Keratinocyte (primary cell): ENCODE measurements at regions not wholly inside any gene's neighbourhood (a gene's known extent, or its start where the extent isn't known, plus 50 kb on each side); places are given as distances from the start of the nearest gene placed in this dataset.

Source experiments
- DNase-seq: peaks from one replicate; pipeline ENCODE4 v3.0.0-alpha.2; 2011; ENCODE audit warnings: low read depth, missing footprints, low spot score
- FAIRE-seq: peaks from 2 replicates; lab custom pipeline; 2011; peaks lifted over from hg19 to GRCh38; lab: Jason Lieb, UNC
- H2AFZ ChIP-seq: 2 replicates; pipeline ENCODE4 v1.6.0; 2012; ENCODE audit warnings: low read length, control low read depth, inconsistent platforms; ENCODE audit not compliant: control insufficient read depth
- H3K27ac ChIP-seq: 2 replicates; pipeline ENCODE4 v1.5.1; 2011; ENCODE audit warnings: low read length; ENCODE audit not compliant: control insufficient read depth, insufficient read depth
- H3K27me3 ChIP-seq: 3 replicates; pipeline ENCODE4 v1.6.0; 2011; ENCODE audit warnings: low read length; ENCODE audit not compliant: control insufficient read depth, insufficient read depth; ENCODE audit errors: extremely low read depth
- H3K36me3 ChIP-seq, 2 experiments: 2 replicates in 1 of 2; 3 replicates in 1 of 2; pipeline ENCODE4 v1.5.1; 2011; ENCODE audit warnings: low read length in 2 of 2, mild to moderate bottlenecking in 1 of 2; ENCODE audit not compliant: control insufficient read depth in 2 of 2, insufficient read depth in 2 of 2; ENCODE audit errors: extremely low read depth in 1 of 2
- H3K4me1 ChIP-seq: 3 replicates; pipeline ENCODE4 v1.5.1; 2011; ENCODE audit warnings: low read length; ENCODE audit not compliant: control insufficient read depth, insufficient read depth; ENCODE audit errors: extremely low read depth
- H3K4me2 ChIP-seq: 3 replicates; pipeline ENCODE4 v1.6.0; 2011; ENCODE audit warnings: low read depth, low read length; ENCODE audit not compliant: control insufficient read depth, insufficient read depth; ENCODE audit errors: extremely low read depth
- H3K4me3 ChIP-seq, 3 experiments: fragments of 200-600 bp in 1 of 3; sonication (generic) in 1 of 3; 2 replicates in 2 of 3; 3 replicates in 1 of 3; pipeline ENCODE4 v1.5.1; 2011 to 2016; ENCODE audit warnings: low read length in 3 of 3, mild to moderate bottlenecking in 3 of 3, control low read depth in 2 of 3, inconsistent platforms in 1 of 3, low read depth in 1 of 3, mixed read lengths in 1 of 3, mixed run types in 1 of 3, moderate library complexity in 1 of 3; ENCODE audit not compliant: control insufficient read depth in 2 of 3, insufficient read depth in 2 of 3; ENCODE audit errors: extremely low read depth in 1 of 3
- H3K79me2 ChIP-seq: 2 replicates; pipeline ENCODE4 v1.6.0; 2012; ENCODE audit warnings: low read length; ENCODE audit not compliant: control insufficient read depth, insufficient read depth
- H3K9ac ChIP-seq: 3 replicates; pipeline ENCODE4 v1.6.0; 2011; ENCODE audit warnings: low read length; ENCODE audit not compliant: control insufficient read depth, insufficient read depth; ENCODE audit errors: extremely low read depth
- H3K9me1 ChIP-seq: 3 replicates; pipeline ENCODE4 v1.6.0; 2011; ENCODE audit warnings: low read length; ENCODE audit not compliant: control insufficient read depth, insufficient read depth; ENCODE audit errors: extremely low read depth
- H3K9me3 ChIP-seq: 2 replicates; pipeline ENCODE4 v1.5.1; 2012; ENCODE audit warnings: low read depth, low read length; ENCODE audit not compliant: control insufficient read depth
- H4K20me1 ChIP-seq: 3 replicates; pipeline ENCODE4 v1.6.0; 2011; ENCODE audit warnings: low read length; ENCODE audit not compliant: control insufficient read depth, insufficient read depth; ENCODE audit errors: extremely low read depth
- EZH2 ChIP-seq: IDR thresholded peaks from one replicate; pipeline ENCODE4 v1.6.1; 2012; ENCODE audit warnings: inconsistent platforms, mild to moderate bottlenecking, low read length, moderate library complexity
- dilution Hi-C: fragments of 300-500 bp; cut with MboI; formaldehyde crosslinking; loops from one replicate; pipeline ENCODE4 v1.7.0; 2020; ENCODE audit warnings: low sequenced_read_pairs; ENCODE audit not compliant: extremely low pct_ligation_motif_present
- TF ChIP-seq, protein P1 (sequence below), 3 experiments: IDR thresholded peaks in 1 of 3; conservative IDR thresholded peaks in 1 of 3; optimal IDR thresholded peaks in 1 of 3; 2 replicates in 2 of 3; 3 replicates in 1 of 3; pipeline versions ENCODE3 to v1.5.1; 2011; ENCODE audit warnings: low read length in 3 of 3, mild to moderate bottlenecking in 3 of 3, moderate library complexity in 2 of 3, control low read depth in 1 of 3, inconsistent platforms in 1 of 3; ENCODE audit not compliant: insufficient read depth in 2 of 3; ENCODE audit errors: extremely low read depth in 1 of 3

DNA sequence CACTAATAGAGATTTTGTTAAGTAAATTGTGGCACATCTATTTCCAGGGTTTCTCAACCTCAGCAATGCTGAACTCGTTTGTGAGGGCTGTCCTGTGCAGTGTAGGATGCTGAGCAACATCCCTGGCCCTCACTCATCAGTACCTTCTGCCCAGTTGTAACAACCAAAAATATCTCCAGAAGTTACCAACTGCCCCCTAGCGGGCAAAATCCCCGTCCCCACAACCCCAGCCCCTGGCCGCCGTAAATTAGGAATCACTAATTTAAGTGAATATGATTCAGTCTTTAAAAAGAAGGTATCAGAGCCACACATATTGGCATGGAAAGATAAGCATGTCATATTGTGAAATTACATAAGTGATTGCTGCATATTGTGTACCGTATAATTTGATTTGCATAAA lies 123.4 kb downstream of the ASB9 start:
- FAIRE-seq (peak; percentile 57), DNase-seq (no peak)
- Histone ChIP-seq H3K4me3 (no peak overlapping the region), H3K27me3 (no peaks in the 10 kb centered on the region), H3K27ac (no peak overlapping the region), H3K4me1 (peaks cover 12% of the 10 kb centered on the region), H3K9me3 (no peaks in the 10 kb centered on the region), H3K79me2 (no peaks in the 10 kb centered on the region), H2AFZ (no peak overlapping the region), H3K9me1 (no peaks in the 10 kb centered on the region), H3K4me2 (no peak overlapping the region), H3K9ac (no peak overlapping the region), H4K20me1 (no peaks in the 10 kb centered on the region), H3K36me3 (no peaks in the 10 kb centered on the region)
- no peak for TF ChIP-seq EZH2
- TF ChIP-seq, protein P1, sequence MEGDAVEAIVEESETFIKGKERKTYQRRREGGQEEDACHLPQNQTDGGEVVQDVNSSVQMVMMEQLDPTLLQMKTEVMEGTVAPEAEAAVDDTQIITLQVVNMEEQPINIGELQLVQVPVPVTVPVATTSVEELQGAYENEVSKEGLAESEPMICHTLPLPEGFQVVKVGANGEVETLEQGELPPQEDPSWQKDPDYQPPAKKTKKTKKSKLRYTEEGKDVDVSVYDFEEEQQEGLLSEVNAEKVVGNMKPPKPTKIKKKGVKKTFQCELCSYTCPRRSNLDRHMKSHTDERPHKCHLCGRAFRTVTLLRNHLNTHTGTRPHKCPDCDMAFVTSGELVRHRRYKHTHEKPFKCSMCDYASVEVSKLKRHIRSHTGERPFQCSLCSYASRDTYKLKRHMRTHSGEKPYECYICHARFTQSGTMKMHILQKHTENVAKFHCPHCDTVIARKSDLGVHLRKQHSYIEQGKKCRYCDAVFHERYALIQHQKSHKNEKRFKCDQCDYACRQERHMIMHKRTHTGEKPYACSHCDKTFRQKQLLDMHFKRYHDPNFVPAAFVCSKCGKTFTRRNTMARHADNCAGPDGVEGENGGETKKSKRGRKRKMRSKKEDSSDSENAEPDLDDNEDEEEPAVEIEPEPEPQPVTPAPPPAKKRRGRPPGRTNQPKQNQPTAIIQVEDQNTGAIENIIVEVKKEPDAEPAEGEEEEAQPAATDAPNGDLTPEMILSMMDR (optimal IDR thresholded peaks at IDR 0.05 in 1 of 3, IDR thresholded peaks at IDR 0.05 in 1 of 3, conservative IDR thresholded peaks at IDR 0.05 in 1 of 3; ENCODE audit: extremely low read depth in 1 of 3, insufficient read depth in 2 of 3, low read length in 3 of 3), result peak; percentile 24 to 60 (median 42)
- dilution Hi-C loops, result no loop called here

DNA sequence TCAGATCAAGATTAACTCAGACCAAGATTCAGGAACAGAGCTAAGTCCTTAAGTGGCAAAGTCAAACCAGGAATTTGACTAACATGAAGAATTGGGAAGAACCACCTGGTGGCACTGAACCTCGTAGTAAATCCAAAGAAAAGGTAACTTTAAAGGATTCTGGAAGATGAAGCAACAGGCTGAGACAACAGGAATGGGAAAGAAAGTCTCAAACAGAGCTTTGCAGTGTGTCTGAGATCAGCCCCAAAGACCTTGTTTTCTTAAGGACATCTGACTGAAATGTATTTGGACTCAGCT lies 126.1 kb downstream of the ASB9 start:
- FAIRE-seq, result no peak
- no peak overlapping the region for H3K9ac ChIP-seq
- no peaks in the 10 kb centered on the region for H3K36me3 ChIP-seq
- no peaks in the 10 kb centered on the region for H3K79me2 ChIP-seq
- no peaks in the 10 kb centered on the region for H3K27me3 ChIP-seq
- TF ChIP-seq EZH2, result no peak
- TF ChIP-seq, protein P1 (optimal IDR thresholded peaks at IDR 0.05 in 1 of 3, IDR thresholded peaks at IDR 0.05 in 1 of 3, conservative IDR thresholded peaks at IDR 0.05 in 1 of 3; ENCODE audit: extremely low read depth in 1 of 3, insufficient read depth in 2 of 3, low read length in 3 of 3), result no peak
- H2AFZ ChIP-seq, result no peak overlapping the region
- dilution Hi-C loops, result no loop called here
- no peak overlapping the region for H3K27ac ChIP-seq
- H3K9me1 ChIP-seq, result no peaks in the 10 kb centered on the region
- H3K4me3 ChIP-seq, result no peak overlapping the region
- H3K9me3 ChIP-seq, result no peaks in the 10 kb centered on the region
- H3K4me2 ChIP-seq, result no peak overlapping the region
- no peak for DNase-seq
- H3K4me1 ChIP-seq, result peaks cover 12% of the 10 kb centered on the region
- no peaks in the 10 kb centered on the region for H4K20me1 ChIP-seq
